Suppressor macrophage (primary cell): ENCODE measurements at regions not wholly inside any gene's neighbourhood (a gene's known extent, or its start where the extent isn't known, plus 50 kb on each side); places are given as distances from the start of the nearest gene placed in this dataset.
A peak's percentile ranks its signal among the peaks of the same experiment; 100 is the strongest.

Experiments used
- DNase-seq, 4 experiments: peaks; one replicate each; pipeline ENCODE4 v3.0.0-alpha.2; 2020 to 2022

GRCh38 chr2:216808805-216809425 is 50.9 kb downstream of the TNP1 start:
- DNase-seq, result no peak

GRCh38 chr2:216807857-216808272 is 52.0 kb downstream of the TNP1 start:
- no peak for DNase-seq

- DNase-seq, result no peak
Measured at GRCh38 chr2:216804357-216805350, 55.2 kb downstream of the TNP1 start.

- no peak for DNase-seq
Measured at GRCh38 chr2:216803791-216804190, 56.1 kb downstream of the TNP1 start.

- DNase-seq, result no peak
Measured at GRCh38 chr2:216802516-216803215, 57.2 kb downstream of the TNP1 start.

GRCh38 chr2:216800836-216801235 is 59.0 kb downstream of the TNP1 start:
- DNase-seq, result no peak

- DNase-seq, result no peak
Measured at GRCh38 chr2:216799873-216800431, 59.9 kb downstream of the TNP1 start.

- DNase-seq, result no peak
Measured at GRCh38 chr2:216796115-216796840, 63.6 kb downstream of the TNP1 start.

GRCh38 chr2:216793386-216793785 is 66.5 kb downstream of the TNP1 start:
- no peak for DNase-seq

- DNase-seq, result peak in 3 of 4 experiments; percentile 33
Measured at GRCh38 chr2:216792222-216793021, 67.4 kb downstream of the TNP1 start.

- DNase-seq, result no peak
Measured at GRCh38 chr2:216791303-216791702, 68.6 kb downstream of the TNP1 start.

GRCh38 chr2:216789081-216789480 is 70.8 kb downstream of the TNP1 start:
- DNase-seq, result no peak

GRCh38 chr2:216787851-216788540 is 71.9 kb downstream of the TNP1 start:
- DNase-seq, result no peak

GRCh38 chr2:216786676-216787075 is 73.2 kb downstream of the TNP1 start:
- DNase-seq, result no peak

GRCh38 chr2:216784456-216784855 is 75.4 kb downstream of the TNP1 start:
- no peak for DNase-seq

GRCh38 chr2:216781709-216782108 is 78.2 kb downstream of the TNP1 start:
- DNase-seq, result no peak

GRCh38 chr2:216780843-216781242 is 79.0 kb downstream of the TNP1 start:
- DNase-seq, result no peak

GRCh38 chr2:216777637-216778273 is 82.1 kb downstream of the TNP1 start:
- DNase-seq, result peak; percentile 66 to 85 (median 77)

GRCh38 chr2:216776066-216776850 is 80.9 kb upstream of the IGFBP5 start:
- DNase-seq, result no peak
